Head of caudate nucleus (tissue), 42 donors: ENCODE measurements at regions not wholly inside any gene's neighbourhood (a gene's known extent, or its start where the extent isn't known, plus 50 kb on each side); places are given as distances from the start of the nearest gene placed in this dataset.
"Not testable (repeated sequence)": the region's sequence is repeated elsewhere in the genome, so short reads cannot be mapped to it uniquely, and the experiment has no call there.

Experiments used
- DNase-seq, 42 donors: peaks; one replicate each; pipeline versions ENCODE4 v3.0.0 to v3.0.0-alpha.2; 2020 to 2021; ENCODE audit warnings: mixed read lengths in 7 of 42
- intact Hi-C: fragments of 100-400 bp; cut with DNase I; formaldehyde crosslinking; loops from one replicate; pipeline ENCODE4 v1.15.0; 2022

DNA sequence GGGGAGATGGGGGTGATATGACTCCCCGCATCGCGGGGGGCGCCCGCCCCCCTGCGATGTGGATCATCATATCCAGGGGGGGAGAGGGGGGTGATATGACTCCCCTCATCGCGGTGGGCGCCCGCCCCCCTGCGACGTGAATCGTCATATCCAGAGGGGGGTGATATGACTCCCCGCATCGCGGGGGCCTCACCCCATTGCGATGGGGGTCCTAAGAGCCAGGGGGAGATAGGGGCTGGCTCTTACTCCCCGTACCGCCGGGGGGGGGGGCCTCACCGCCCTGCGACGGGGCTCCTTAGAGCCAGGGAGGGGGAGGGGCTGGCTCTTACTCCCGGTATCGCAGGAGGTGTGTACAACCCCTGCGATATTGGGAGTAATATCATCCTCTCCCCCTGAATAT lies 54.5 kb upstream of the FRG2C start:
- intact Hi-C loops, result not testable (repeated sequence)
- peak in 1 of 42 donors; percentile 7 for DNase-seq

DNA sequence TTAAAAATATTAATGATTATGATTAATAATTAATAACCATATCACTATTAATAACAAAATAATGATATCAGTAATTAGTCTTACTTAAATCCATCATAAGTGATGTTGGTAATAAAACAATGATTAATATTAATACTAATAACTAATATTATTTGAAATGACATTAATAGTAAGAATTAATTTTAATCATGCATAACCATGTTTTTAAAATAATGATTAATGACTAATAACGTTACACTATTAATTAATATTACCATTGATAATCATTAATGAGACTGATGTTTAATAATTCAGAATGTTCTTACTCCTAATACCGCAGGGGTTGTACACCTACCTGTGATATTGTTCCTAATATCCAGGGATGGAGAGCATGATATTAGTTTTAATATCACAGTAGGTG lies 53.4 kb upstream of the FRG2C start:
- DNase-seq, result no peak
- intact Hi-C loops, result no loop called here

GRCh38 chr3:75611724-75612460 lies 52.2 kb upstream of the FRG2C start:
- DNase-seq, intact Hi-C loops: not testable (repeated sequence)
